ENCODE measurements at regions not wholly inside any gene's neighbourhood (a gene's known extent, or its start where the extent isn't known, plus 50 kb on each side); places are given as distances from the start of the nearest gene placed in this dataset.

- Histone ChIP-seq H2AFZ (ENCODE audit: low read length) (peak overlapping the region; percentile 36), H3K9me2 (replicated peaks; ENCODE audit: insufficient read depth, low read length) (no peaks in the 10 kb centered on the region), H3K36me3 (replicated peaks; ENCODE audit: insufficient read depth, low read length) (no peaks in the 10 kb centered on the region), H3K4me3 (ENCODE audit: low read length) (no peak overlapping the region; the same call in 1 of the 2 replicates), H3K4me2 (ENCODE audit: low read depth, low read length) (peak overlapping the region; percentile 62; the same call in 1 of the 2 replicates), H3K9ac (ENCODE audit: low read length) (no peak overlapping the region), H3K27ac (ENCODE audit: low read length) (peak overlapping the region; percentile 48; the same call in 1 of the 2 replicates), H3K79me2 (ENCODE audit: low read length) (no peaks in the 10 kb centered on the region), H3K9me3 (replicated peaks; ENCODE audit: insufficient read depth, low read length) (no peaks in the 10 kb centered on the region), H3F3A (ENCODE audit: insufficient read depth, low read length) (peaks cover 16% of the 10 kb centered on the region), H4K20me1 (ENCODE audit: insufficient read depth, low read length) (no peaks in the 10 kb centered on the region), H3K4me1 (ENCODE audit: low read length) (peaks cover 34% of the 10 kb centered on the region), H3K27me3 (replicated peaks; ENCODE audit: insufficient read depth, low read length) (no peaks in the 10 kb centered on the region)
- peak; percentile 14 for DNase-seq
- TF ChIP-seq EZH2phosphoT487 (IDR thresholded peaks at IDR 0.05; ENCODE audit: low read length) (no peak), CTCF (IDR thresholded peaks at IDR 0.05; ENCODE audit: low read length) (no peak), EZH2 (optimal IDR thresholded peaks at IDR 0.05; ENCODE audit: low read depth, low read length) (no peak)
Measured at GRCh38 chr4:162347156-162347841, 183.5 kb upstream of the FSTL5 start.

- Histone ChIP-seq H3K79me2 (ENCODE audit: low read length) (no peaks in the 10 kb centered on the region), H3K9ac (ENCODE audit: low read length) (no peak overlapping the region), H3K4me1 (ENCODE audit: low read length) (peaks cover 34% of the 10 kb centered on the region), H4K20me1 (ENCODE audit: insufficient read depth, low read length) (no peaks in the 10 kb centered on the region), H3K36me3 (replicated peaks; ENCODE audit: insufficient read depth, low read length) (no peaks in the 10 kb centered on the region), H3K4me2 (ENCODE audit: low read depth, low read length) (peak overlapping the region; percentile 23; the same call in 1 of the 2 replicates), H3K27me3 (replicated peaks; ENCODE audit: insufficient read depth, low read length) (no peaks in the 10 kb centered on the region), H2AFZ (ENCODE audit: low read length) (no peak overlapping the region), H3K4me3 (ENCODE audit: low read length) (no peak overlapping the region), H3K9me2 (replicated peaks; ENCODE audit: insufficient read depth, low read length) (no peaks in the 10 kb centered on the region), H3F3A (ENCODE audit: insufficient read depth, low read length) (peaks cover 16% of the 10 kb centered on the region), H3K9me3 (replicated peaks; ENCODE audit: insufficient read depth, low read length) (no peaks in the 10 kb centered on the region), H3K27ac (ENCODE audit: low read length) (peak overlapping the region; percentile 21; the same call in 1 of the 2 replicates)
- TF ChIP-seq EZH2 (optimal IDR thresholded peaks at IDR 0.05; ENCODE audit: low read depth, low read length) (no peak), CTCF (IDR thresholded peaks at IDR 0.05; ENCODE audit: low read length) (no peak), EZH2phosphoT487 (IDR thresholded peaks at IDR 0.05; ENCODE audit: low read length) (no peak)
- peak; percentile 63 for DNase-seq
Measured at GRCh38 chr4:162343967-162344366, 180.2 kb upstream of the FSTL5 start.

GRCh38 chr4:162341533-162341932, 177.7 kb upstream of the FSTL5 start:
- no peaks in the 10 kb centered on the region for H3K36me3 ChIP-seq (replicated peaks; ENCODE audit: insufficient read depth, low read length)
- H3K9me3 ChIP-seq (replicated peaks; ENCODE audit: insufficient read depth, low read length), result no peaks in the 10 kb centered on the region
- no peak for DNase-seq
- H3K27me3 ChIP-seq (replicated peaks; ENCODE audit: insufficient read depth, low read length), result no peaks in the 10 kb centered on the region
- H3F3A ChIP-seq (ENCODE audit: insufficient read depth, low read length), result 0 out of 2 replicates have a peak, but pooled peaks cover under 1% of the 10 kb centered on the region
- H2AFZ ChIP-seq (ENCODE audit: low read length), result no peak overlapping the region
- H3K4me1 ChIP-seq (ENCODE audit: low read length), result peaks cover 18% of the 10 kb centered on the region; the same call in 1 of the 2 replicates
- no peaks in the 10 kb centered on the region for H3K9me2 ChIP-seq (replicated peaks; ENCODE audit: insufficient read depth, low read length)
- no peaks in the 10 kb centered on the region for H4K20me1 ChIP-seq (ENCODE audit: insufficient read depth, low read length)
- H3K27ac ChIP-seq (ENCODE audit: low read length), result no peak overlapping the region
- no peak overlapping the region for H3K4me2 ChIP-seq (ENCODE audit: low read depth, low read length)
- H3K9ac ChIP-seq (ENCODE audit: low read length), result no peak overlapping the region
- H3K79me2 ChIP-seq (ENCODE audit: low read length), result no peaks in the 10 kb centered on the region
- H3K4me3 ChIP-seq (ENCODE audit: low read length), result no peak overlapping the region
- no peak for TF ChIP-seq EZH2phosphoT487 (IDR thresholded peaks at IDR 0.05; ENCODE audit: low read length)
- no peak for TF ChIP-seq EZH2 (optimal IDR thresholded peaks at IDR 0.05; ENCODE audit: low read depth, low read length)
- TF ChIP-seq CTCF (IDR thresholded peaks at IDR 0.05; ENCODE audit: low read length), result no peak
